Activated B cell treated with CpG ODN at 0.5 μM for 24 hours (primary cell): ENCODE measurements at regions not wholly inside any gene's neighbourhood (a gene's known extent, or its start where the extent isn't known, plus 50 kb on each side); places are given as distances from the start of the nearest gene placed in this dataset.

ENCODE experiments used
- ATAC-seq: fragments of 200-7000 bp; cut with Tn5 transposase; one replicate; pipeline ENCODE4 v1.10.0; 2021; ENCODE audit warnings: low read depth, mild to moderate bottlenecking, moderate library complexity
- CTCF ChIA-PET: fragments of 350-600 bp; sonication (Branson Sonifier 250); formaldehyde crosslinking; loops from one replicate; lab custom pipeline; 2021; ENCODE audit warnings: antibody characterized with exemption; lab: Charles Lee
- POLR2A ChIA-PET: fragments of 350-600 bp; sonication (Branson Sonifier 250); formaldehyde crosslinking; loops from one replicate; lab custom pipeline; 2021; ENCODE audit warnings: antibody characterized with exemption; lab: Charles Lee
- DNase-seq: peaks from one replicate; pipeline ENCODE4 v3.0.0; 2022
- H3K27ac Mint-ChIP-seq: one replicate; pipeline ENCODE4 v1.8.0; 2020; ENCODE audit warnings: mixed read lengths
- H3K27me3 Mint-ChIP-seq: one replicate; pipeline ENCODE4 v1.8.0; 2021; ENCODE audit warnings: mixed read lengths
- H3K36me3 Mint-ChIP-seq: one replicate; pipeline ENCODE4 v1.8.0; 2021; ENCODE audit warnings: low read depth, mixed read lengths
- H3K4me1 Mint-ChIP-seq: one replicate; pipeline ENCODE4 v1.8.0; 2021; ENCODE audit warnings: mixed read lengths
- H3K4me3 Mint-ChIP-seq: one replicate; pipeline ENCODE4 v1.8.0; 2020; ENCODE audit warnings: mild to moderate bottlenecking, mixed read lengths
- H3K9me3 Mint-ChIP-seq: one replicate; pipeline ENCODE4 v1.8.0; 2020; ENCODE audit warnings: mixed read lengths
- intact Hi-C: fragments of 100-400 bp; cut with micrococcal nuclease; formaldehyde crosslinking; loops from one replicate; pipeline ENCODE4 v1.15.1; 2024
- TF ChIP-seq, protein P1 (sequence below): fragments of 200-600 bp; IDR thresholded peaks from one replicate; pipeline ENCODE4 v1.8.0; 2022; ENCODE audit warnings: antibody characterized with exemption, mild to moderate bottlenecking

DNA sequence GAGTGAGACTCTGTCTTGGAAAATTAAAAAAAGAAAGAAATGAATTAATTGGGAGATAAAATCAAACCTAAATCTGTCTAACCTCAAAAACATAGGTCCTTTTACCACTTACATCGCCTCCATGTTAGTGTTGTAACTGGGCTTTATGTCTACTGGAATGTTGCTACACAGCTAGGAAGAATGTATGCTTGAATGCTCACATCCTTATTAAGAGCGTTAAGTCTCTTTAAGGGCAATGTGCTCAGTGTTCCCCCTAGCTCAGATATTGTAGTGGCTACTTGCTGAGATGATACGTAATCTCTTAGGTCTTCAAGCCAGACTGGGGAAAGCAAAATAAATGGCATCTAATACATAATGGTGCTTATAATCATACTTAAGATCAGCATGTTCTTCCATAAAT is 1072.8 kb downstream of the PDHA2 start:
- Mint-ChIP-seq H3K27ac (no peak overlapping the region), H3K36me3 (no peaks in the 10 kb centered on the region), H3K27me3 (no peaks in the 10 kb centered on the region), H3K9me3 (peaks cover 5% of the 10 kb centered on the region), H3K4me3 (no peak overlapping the region), H3K4me1 (no peaks in the 10 kb centered on the region)
- intact Hi-C loops, result no loop called here
- TF ChIP-seq, protein P1, sequence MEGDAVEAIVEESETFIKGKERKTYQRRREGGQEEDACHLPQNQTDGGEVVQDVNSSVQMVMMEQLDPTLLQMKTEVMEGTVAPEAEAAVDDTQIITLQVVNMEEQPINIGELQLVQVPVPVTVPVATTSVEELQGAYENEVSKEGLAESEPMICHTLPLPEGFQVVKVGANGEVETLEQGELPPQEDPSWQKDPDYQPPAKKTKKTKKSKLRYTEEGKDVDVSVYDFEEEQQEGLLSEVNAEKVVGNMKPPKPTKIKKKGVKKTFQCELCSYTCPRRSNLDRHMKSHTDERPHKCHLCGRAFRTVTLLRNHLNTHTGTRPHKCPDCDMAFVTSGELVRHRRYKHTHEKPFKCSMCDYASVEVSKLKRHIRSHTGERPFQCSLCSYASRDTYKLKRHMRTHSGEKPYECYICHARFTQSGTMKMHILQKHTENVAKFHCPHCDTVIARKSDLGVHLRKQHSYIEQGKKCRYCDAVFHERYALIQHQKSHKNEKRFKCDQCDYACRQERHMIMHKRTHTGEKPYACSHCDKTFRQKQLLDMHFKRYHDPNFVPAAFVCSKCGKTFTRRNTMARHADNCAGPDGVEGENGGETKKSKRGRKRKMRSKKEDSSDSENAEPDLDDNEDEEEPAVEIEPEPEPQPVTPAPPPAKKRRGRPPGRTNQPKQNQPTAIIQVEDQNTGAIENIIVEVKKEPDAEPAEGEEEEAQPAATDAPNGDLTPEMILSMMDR, result no peak
- CTCF ChIA-PET, result no interaction called here
- ATAC-seq, result no peak
- DNase-seq, result no peak
- POLR2A ChIA-PET, result no interaction called here

DNA sequence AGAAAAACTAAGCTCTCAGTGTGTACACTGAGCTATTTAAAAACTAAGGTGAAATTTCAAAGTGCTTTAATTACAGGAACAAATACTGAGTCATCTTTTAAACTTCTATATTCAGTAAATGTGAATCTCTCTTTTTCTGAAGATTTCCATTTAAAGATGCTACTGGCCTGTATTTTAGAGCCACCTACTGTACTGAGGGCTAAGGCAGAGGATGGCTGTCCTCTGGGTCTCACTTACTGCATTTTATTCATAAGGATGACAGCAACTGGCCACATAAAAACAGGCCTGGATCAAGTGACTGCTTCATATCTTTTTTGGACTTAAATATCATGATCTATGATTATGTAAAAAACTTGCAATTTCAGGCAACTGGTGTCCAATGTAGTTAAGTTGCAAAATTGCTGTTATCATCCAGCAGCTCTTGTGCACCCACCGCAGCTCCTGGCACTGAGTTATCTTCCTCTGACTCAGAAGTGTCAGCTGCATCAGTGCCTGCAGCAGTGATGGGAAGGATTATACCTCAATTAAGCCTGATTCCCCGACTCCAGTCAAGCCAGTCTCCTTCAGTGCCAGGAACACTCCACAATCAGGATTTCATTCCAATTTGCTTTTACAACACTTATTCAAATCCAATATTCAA is 1073.7 kb downstream of the PDHA2 start:
- Mint-ChIP-seq H3K4me1 (no peaks in the 10 kb centered on the region), H3K27ac (no peak overlapping the region), H3K4me3 (no peak overlapping the region), H3K9me3 (peaks cover 5% of the 10 kb centered on the region), H3K27me3 (no peaks in the 10 kb centered on the region), H3K36me3 (no peaks in the 10 kb centered on the region)
- ChIA-PET POLR2A (no interaction called here), CTCF (no interaction called here)
- TF ChIP-seq, protein P1, result no peak
- intact Hi-C loops, result no loop called here
- DNase-seq (no peak), ATAC-seq (no peak)

DNA sequence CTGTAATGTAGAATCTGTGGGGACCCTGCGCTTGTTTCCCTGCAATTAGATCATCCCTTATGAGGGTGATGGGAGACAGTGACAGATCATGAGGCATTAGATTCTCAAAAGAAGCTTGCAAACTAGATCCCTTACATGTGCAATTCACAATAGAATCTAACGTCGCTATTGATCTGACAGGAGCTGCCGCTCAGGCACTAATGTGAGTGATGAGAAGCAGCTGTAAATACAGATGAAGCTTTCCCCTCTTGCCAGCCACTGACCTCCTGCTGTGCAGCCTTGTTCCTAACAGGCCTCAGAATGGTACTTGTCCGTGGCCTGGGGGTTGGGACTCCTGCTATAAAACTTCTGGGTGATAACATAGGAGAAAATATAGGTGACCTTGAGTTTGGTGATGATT is 1076.8 kb downstream of the PDHA2 start:
- Mint-ChIP-seq H3K27me3 (no peaks in the 10 kb centered on the region), H3K36me3 (no peaks in the 10 kb centered on the region), H3K4me3 (no peak overlapping the region), H3K27ac (no peak overlapping the region), H3K9me3 (peaks cover 4% of the 10 kb centered on the region), H3K4me1 (no peaks in the 10 kb centered on the region)
- TF ChIP-seq, protein P1, result no peak
- POLR2A ChIA-PET, result no interaction called here
- CTCF ChIA-PET, result no interaction called here
- intact Hi-C loops, result no loop called here
- ATAC-seq (no peak), DNase-seq (no peak)

DNA sequence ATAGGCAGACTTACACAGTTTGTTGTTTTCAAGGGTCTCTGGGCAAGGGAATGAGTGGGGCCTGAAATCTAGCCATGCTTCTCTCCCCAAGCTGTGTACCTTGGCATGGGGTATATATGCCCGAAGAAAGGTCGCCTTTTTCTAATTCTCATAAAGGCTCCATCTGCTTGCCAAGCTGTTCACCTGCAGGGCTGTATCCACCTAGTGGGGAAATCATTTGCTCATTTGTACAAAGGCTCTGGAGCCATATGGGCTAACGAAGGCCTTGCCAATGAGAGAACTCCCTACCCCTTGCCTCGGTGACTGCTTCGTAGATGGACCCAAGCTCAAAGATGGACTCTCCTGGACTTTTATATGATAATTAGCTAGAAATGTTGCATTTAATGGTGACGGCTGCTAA is 1097.0 kb downstream of the PDHA2 start:
- TF ChIP-seq, protein P1, result no peak
- ChIA-PET CTCF (no interaction called here), POLR2A (no interaction called here)
- H3K4me3 Mint-ChIP-seq, result no peak overlapping the region
- ATAC-seq, result no peak
- intact Hi-C loops, result no loop called here
- no peaks in the 10 kb centered on the region for H3K36me3 Mint-ChIP-seq
- H3K4me1 Mint-ChIP-seq, result no peaks in the 10 kb centered on the region
- DNase-seq, result no peak
- H3K27ac Mint-ChIP-seq, result no peak overlapping the region
- no peaks in the 10 kb centered on the region for H3K27me3 Mint-ChIP-seq
- no peaks in the 10 kb centered on the region for H3K9me3 Mint-ChIP-seq

DNA sequence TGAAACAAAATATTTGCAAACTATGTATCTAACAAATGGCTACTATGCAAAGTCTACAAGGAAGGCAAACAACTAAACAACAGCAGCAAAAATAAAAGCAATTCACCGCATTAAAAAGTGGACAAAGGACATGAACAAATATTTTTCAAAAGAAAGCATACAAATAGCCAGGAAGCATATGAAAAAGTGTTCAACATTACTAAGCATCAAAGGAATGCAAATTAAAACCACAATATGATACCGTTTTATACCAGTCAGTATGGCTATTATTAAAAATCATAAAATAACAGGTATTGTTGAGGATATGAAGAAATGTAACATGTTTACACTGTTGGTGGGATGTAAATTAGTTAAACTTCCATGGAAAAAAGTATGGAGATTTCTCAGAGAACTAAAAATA is 1106.7 kb downstream of the PDHA2 start:
- Mint-ChIP-seq H3K27ac (no peak overlapping the region), H3K4me3 (no peak overlapping the region), H3K9me3 (peaks cover 3% of the 10 kb centered on the region), H3K36me3 (no peaks in the 10 kb centered on the region), H3K4me1 (no peaks in the 10 kb centered on the region), H3K27me3 (no peaks in the 10 kb centered on the region)
- ChIA-PET POLR2A (no interaction called here), CTCF (no interaction called here)
- intact Hi-C loops, result no loop called here
- TF ChIP-seq, protein P1, result no peak
- DNase-seq, result no peak
- ATAC-seq, result no peak
